RWPE1 (cell line): ENCODE measurements at regions not wholly inside any gene's neighbourhood (a gene's known extent, or its start where the extent isn't known, plus 50 kb on each side); places are given as distances from the start of the nearest gene placed in this dataset.

ENCODE experiments used
- CTCF ChIA-PET: fragments of 350-600 bp; sonication (Branson Sonifier 250); formaldehyde crosslinking; extraction: SDS; loops from one replicate; lab custom pipeline; 2021; lab: Yijun Ruan, JAX
- POLR2A ChIA-PET: fragments of 400-600 bp; formaldehyde crosslinking; extraction: SDS; loops from one replicate; lab custom pipeline; 2020; ENCODE audit warnings: antibody characterized with exemption; ENCODE audit not compliant: low non-redundant PET; lab: Yijun Ruan, JAX
- DNase-seq: peaks from one replicate; pipeline ENCODE4 v3.0.0; 2012; ENCODE audit warnings: low spot score
- H3K27ac ChIP-seq: fragments of 450-650 bp; 2 replicates; pipeline ENCODE4 v1.5.1; 2017
- CTCF ChIP-seq: fragments of 450-650 bp; conservative IDR thresholded peaks from 2 replicates; pipeline ENCODE4 v1.5.1; 2017; ENCODE audit warnings: low read depth, mild to moderate bottlenecking

GRCh38 chr11:103625624-103625965, 410.8 kb upstream of the DDI1 start:
- CTCF ChIA-PET: no interaction called here
- H3K27ac ChIP-seq: no peak overlapping the region
- TF ChIP-seq CTCF: no peak
- POLR2A ChIA-PET: no interaction called here
- DNase-seq: no peak

- no peak overlapping the region for H3K27ac ChIP-seq
- no peak for TF ChIP-seq CTCF
- POLR2A ChIA-PET: no interaction called here
- no peak for DNase-seq
- CTCF ChIA-PET: no interaction called here
These were observed 408.3 kb upstream of the DDI1 start for GRCh38 chr11:103628121-103628520.

- H3K27ac ChIP-seq: no peak overlapping the region
- no peak for TF ChIP-seq CTCF
- ChIA-PET CTCF (interaction anchor here (0.7 kb wide), 1 partner anchor 180 kb away, joined by 5 read pairs; no protein-coding TSS in a partner anchor), POLR2A (no interaction called here)
- DNase-seq: no peak
These were observed 404.6 kb upstream of the DDI1 start for GRCh38 chr11:103631841-103632240.

- ChIA-PET CTCF (no interaction called here), POLR2A (no interaction called here)
- no peak overlapping the region for H3K27ac ChIP-seq
These were observed 403.2 kb upstream of the DDI1 start for GRCh38 chr11:103633068-103633788.

GRCh38 chr11:103633819-103634590, 402.4 kb upstream of the DDI1 start:
- no peak for TF ChIP-seq CTCF
- CTCF ChIA-PET: no interaction called here
- no peak for DNase-seq

More at GRCh38 chr11:103633068-103633788, 403.2 kb upstream of the DDI1 start:
- DNase-seq: no peak
- TF ChIP-seq CTCF: no peak

GRCh38 chr11:103636232-103636631, 400.2 kb upstream of the DDI1 start:
- no peak for DNase-seq
- no peak overlapping the region for H3K27ac ChIP-seq
- CTCF ChIA-PET: interaction anchor here (0.7 kb wide), 1 partner anchor 1705 kb away, joined by 3 read pairs; no protein-coding TSS in a partner anchor
- no peak for TF ChIP-seq CTCF
- POLR2A ChIA-PET: no interaction called here

More at GRCh38 chr11:103633819-103634590, 402.4 kb upstream of the DDI1 start:
- POLR2A ChIA-PET: no interaction called here
- H3K27ac ChIP-seq: no peak overlapping the region
